Tibial nerve (tissue), 4 donors: ENCODE measurements at regions not wholly inside any gene's neighbourhood (a gene's known extent, or its start where the extent isn't known, plus 50 kb on each side); places are given as distances from the start of the nearest gene placed in this dataset.
A peak's percentile ranks its signal among the peaks of the same experiment; 100 is the strongest.

Experiments
- DNase-seq, 2 donors: peaks; one replicate each; pipeline ENCODE4 v3.0.0-alpha.2; 2019; ENCODE audit warnings: low spot score in 2 of 2
- H3K27ac ChIP-seq, 4 donors: fragments of 200-600 bp; sonication (generic) in 3 of 4; one replicate each; pipeline ENCODE4 v1.5.1; 2017 to 2019; ENCODE audit warnings: mild to moderate bottlenecking in 1 of 4
- H3K27me3 ChIP-seq, 2 donors: fragments of 200-600 bp; sonication (generic) in 1 of 2; one replicate each; pipeline versions ENCODE4 v1.5.1 to v1.6.0; 2017 to 2019
- H3K36me3 ChIP-seq, 3 donors: fragments of 200-600 bp; sonication (generic); one replicate each; pipeline ENCODE4 v1.5.1; 2018 to 2019
- H3K4me1 ChIP-seq, 4 donors: fragments of 200-600 bp; sonication (generic) in 3 of 4; one replicate each; pipeline ENCODE4 v1.5.1; 2017 to 2019
- H3K4me3 ChIP-seq, 4 donors: fragments of 200-600 bp; sonication (generic) in 3 of 4; one replicate each; pipeline ENCODE4 v1.5.1; 2017 to 2019; ENCODE audit warnings: mild to moderate bottlenecking in 1 of 4, moderate library complexity in 1 of 4
- H3K9me3 ChIP-seq, 4 donors: fragments of 200-600 bp; sonication (generic) in 3 of 4; one replicate each; pipeline ENCODE4 v1.5.1; 2017 to 2019
- CTCF ChIP-seq, 5 experiments: fragments of 200-600 bp in 3 of 5; fragments of 450-650 bp in 2 of 5; sonication (generic) in 3 of 5; IDR thresholded peaks; one replicate each; pipeline ENCODE4 v1.5.1; 2016 to 2019; ENCODE audit warnings: antibody characterized with exemption in 5 of 5, mild to moderate bottlenecking in 3 of 5, moderate library complexity in 2 of 5
- EP300 ChIP-seq, 2 donors: sonication (generic); formaldehyde crosslinking; IDR thresholded peaks; one replicate each; pipeline ENCODE4 v1.6.1; 2017; ENCODE audit warnings: antibody characterized with exemption in 2 of 2, mild to moderate bottlenecking in 1 of 2
- POLR2A ChIP-seq, 2 donors: fragments of 450-650 bp; IDR thresholded peaks; one replicate each; pipeline ENCODE4 v1.6.1; 2017; ENCODE audit warnings: antibody characterized with exemption in 2 of 2, mild to moderate bottlenecking in 2 of 2, moderate library complexity in 2 of 2
- WGBS, 2 donors: methylation state at CpG; one replicate each; pipeline ENCODE4 v1.1.5; 2018; 5-methylcytosine and 5-hydroxymethylcytosine counted together

- WGBS, 2 donors, result 65 to 71% methylated on average over 5 of the region's 5 CpGs
- TF ChIP-seq EP300 (IDR thresholded peaks at IDR 0.05) (no peak), CTCF (IDR thresholded peaks at IDR 0.05) (no peak), POLR2A (IDR thresholded peaks at IDR 0.05) (no peak)
- Histone ChIP-seq H3K4me3 (no peak overlapping the region), H3K36me3 (no peaks in the 10 kb centered on the region), H3K27me3 (no peaks in the 10 kb centered on the region), H3K9me3 (no peaks in the 10 kb centered on the region), H3K4me1 (no peaks in the 10 kb centered on the region), H3K27ac (no peak overlapping the region)
- no peak for DNase-seq
Observed at GRCh38 chrX:46400530-46401443, 144.4 kb downstream of the ZNF674 start.

- no peak for DNase-seq
- Histone ChIP-seq H3K4me3 (no peak overlapping the region), H3K9me3 (no peaks in the 10 kb centered on the region), H3K27ac (no peak overlapping the region), H3K4me1 (no peaks in the 10 kb centered on the region), H3K36me3 (no peaks in the 10 kb centered on the region), H3K27me3 (no peaks in the 10 kb centered on the region)
- 88 to 97% methylated on average over 1 of the region's 1 CpG for WGBS, 2 donors
- TF ChIP-seq POLR2A (IDR thresholded peaks at IDR 0.05), result no peak
- TF ChIP-seq CTCF (IDR thresholded peaks at IDR 0.05), result no peak
- TF ChIP-seq EP300 (IDR thresholded peaks at IDR 0.05), result no peak
Observed at GRCh38 chrX:46398874-46399273, 146.3 kb downstream of the ZNF674 start.

- no peaks in the 10 kb centered on the region for H3K27me3 ChIP-seq
- no peaks in the 10 kb centered on the region for H3K36me3 ChIP-seq
- no peak overlapping the region for H3K4me3 ChIP-seq
- TF ChIP-seq POLR2A (IDR thresholded peaks at IDR 0.05) (no peak), EP300 (IDR thresholded peaks at IDR 0.05) (no peak), CTCF (IDR thresholded peaks at IDR 0.05) (no peak)
- DNase-seq, result no peak
- 25 to 50% methylated on average over 1 of the region's 1 CpG for WGBS, 2 donors
- no peaks in the 10 kb centered on the region for H3K9me3 ChIP-seq
- H3K27ac ChIP-seq, result no peak overlapping the region
- no peaks in the 10 kb centered on the region for H3K4me1 ChIP-seq
Observed at GRCh38 chrX:46398126-46398525, 147.1 kb downstream of the ZNF674 start.

GRCh38 chrX:46386511-46386910, 158.7 kb downstream of the ZNF674 start:
- no peaks in the 10 kb centered on the region for H3K9me3 ChIP-seq
- no peak overlapping the region for H3K27ac ChIP-seq
- no peak for DNase-seq
- peaks cover 0 to 4% of the 10 kb centered on the region in 2 donors for H3K27me3 ChIP-seq
- TF ChIP-seq POLR2A (IDR thresholded peaks at IDR 0.05), result no peak
- no peak for TF ChIP-seq EP300 (IDR thresholded peaks at IDR 0.05)
- peak in 1 of 5 experiments; percentile 14 for TF ChIP-seq CTCF (IDR thresholded peaks at IDR 0.05)
- H3K36me3 ChIP-seq, result no peaks in the 10 kb centered on the region
- H3K4me1 ChIP-seq, result no peaks in the 10 kb centered on the region
- no peak overlapping the region for H3K4me3 ChIP-seq

- Histone ChIP-seq H3K4me3 (no peak overlapping the region), H3K36me3 (no peaks in the 10 kb centered on the region), H3K27me3 (no peaks in the 10 kb centered on the region), H3K9me3 (no peaks in the 10 kb centered on the region), H3K4me1 (no peaks in the 10 kb centered on the region), H3K27ac (no peak overlapping the region)
- 94 to 100% methylated on average over 2 of the region's 2 CpGs for WGBS, 2 donors
- no peak for TF ChIP-seq CTCF (IDR thresholded peaks at IDR 0.05)
- no peak for TF ChIP-seq POLR2A (IDR thresholded peaks at IDR 0.05)
- no peak for TF ChIP-seq EP300 (IDR thresholded peaks at IDR 0.05)
- DNase-seq, result no peak
Observed at GRCh38 chrX:46383006-46383405, 162.2 kb downstream of the ZNF674 start.
